ENCODE measurements at regions not wholly inside any gene's neighbourhood (a gene's known extent, or its start where the extent isn't known, plus 50 kb on each side); places are given as distances from the start of the nearest gene placed in this dataset.
"Not testable (repeated sequence)": the region's sequence is repeated elsewhere in the genome, so short reads cannot be mapped to it uniquely, and the experiment has no call there.

- Histone ChIP-seq H3K4me2 (no peak overlapping the region), H3K79me2 (no peaks in the 10 kb centered on the region), H3K27me3 (no peaks in the 10 kb centered on the region), H3K27ac (no peak overlapping the region), H2AFZ (no peak overlapping the region), H4K20me1 (ENCODE audit: insufficient read depth, poor library complexity, severe bottlenecking) (no peaks in the 10 kb centered on the region), H3K4me1 (ENCODE audit: insufficient read depth) (no peaks in the 10 kb centered on the region), H3K36me3 (replicated peaks; ENCODE audit: insufficient read depth, low read depth) (no peaks in the 10 kb centered on the region), H3K9me3 (ENCODE audit: low read depth) (no peaks in the 10 kb centered on the region), H3K9me2 (replicated peaks; ENCODE audit: insufficient read depth) (no peaks in the 10 kb centered on the region), H3K4me3 (no peak overlapping the region)
- TF ChIP-seq CTCF (IDR thresholded peaks at IDR 0.05; ENCODE audit: poor library complexity) (no peak), EZH2phosphoT487 (IDR thresholded peaks at IDR 0.05; ENCODE audit: low read depth, severe bottlenecking, unreplicated experiment) (no peak), EZH2 (IDR thresholded peaks at IDR 0.05; ENCODE audit: borderline replicate concordance) (no peak)
- WGBS (ENCODE audit: low lambda C conversion rate, missing lambda C conversion rate): 92% methylated on average over 5 of the region's 5 CpGs
- DNase-seq (ENCODE audit: low spot score): no peak
Observed at GRCh38 chr3:110989446-110989845, 82.2 kb upstream of the NECTIN3 start.

GRCh38 chr3:110995461-110996231, 76.0 kb upstream of the NECTIN3 start:
- H3K36me3 ChIP-seq (replicated peaks; ENCODE audit: insufficient read depth, low read depth): no peaks in the 10 kb centered on the region
- no peak overlapping the region for H3K27ac ChIP-seq
- 65% methylated on average over 2 of the region's 2 CpGs for WGBS (ENCODE audit: low lambda C conversion rate, missing lambda C conversion rate)
- no peak overlapping the region for H3K4me3 ChIP-seq
- no peaks in the 10 kb centered on the region for H3K4me1 ChIP-seq (ENCODE audit: insufficient read depth)
- TF ChIP-seq EZH2phosphoT487 (IDR thresholded peaks at IDR 0.05; ENCODE audit: low read depth, severe bottlenecking, unreplicated experiment) (no peak), CTCF (IDR thresholded peaks at IDR 0.05; ENCODE audit: poor library complexity) (no peak), EZH2 (IDR thresholded peaks at IDR 0.05; ENCODE audit: borderline replicate concordance) (no peak)
- no peak for DNase-seq (ENCODE audit: low spot score)
- H3K79me2 ChIP-seq: no peaks in the 10 kb centered on the region
- no peaks in the 10 kb centered on the region for H4K20me1 ChIP-seq (ENCODE audit: insufficient read depth, poor library complexity, severe bottlenecking)
- H2AFZ ChIP-seq: no peak overlapping the region
- H3K27me3 ChIP-seq: no peaks in the 10 kb centered on the region
- H3K9me2 ChIP-seq (replicated peaks; ENCODE audit: insufficient read depth): no peaks in the 10 kb centered on the region
- H3K4me2 ChIP-seq: no peak overlapping the region
- H3K9me3 ChIP-seq (ENCODE audit: low read depth): no peaks in the 10 kb centered on the region

GRCh38 chr3:110998766-110999165, 72.8 kb upstream of the NECTIN3 start:
- not testable (repeated sequence) for H3K4me1 ChIP-seq (ENCODE audit: insufficient read depth); H3K4me2 ChIP-seq; H3K27ac ChIP-seq; DNase-seq (ENCODE audit: low spot score); H2AFZ ChIP-seq; H3K9me3 ChIP-seq (ENCODE audit: low read depth); H3K79me2 ChIP-seq; H3K9me2 ChIP-seq (replicated peaks; ENCODE audit: insufficient read depth); H3K4me3 ChIP-seq; H4K20me1 ChIP-seq (ENCODE audit: insufficient read depth, poor library complexity, severe bottlenecking); H3K27me3 ChIP-seq; H3K36me3 ChIP-seq (replicated peaks; ENCODE audit: insufficient read depth, low read depth)
- 44% methylated on average over 2 of the region's 2 CpGs for WGBS (ENCODE audit: low lambda C conversion rate, missing lambda C conversion rate)

GRCh38 chr3:111006485-111006884, 65.1 kb upstream of the NECTIN3 start:
- H3K36me3 ChIP-seq (replicated peaks; ENCODE audit: insufficient read depth, low read depth); H3K27ac ChIP-seq; H3K4me3 ChIP-seq; H2AFZ ChIP-seq; H3K4me1 ChIP-seq (ENCODE audit: insufficient read depth); H3K27me3 ChIP-seq; H3K9me2 ChIP-seq (replicated peaks; ENCODE audit: insufficient read depth); H3K4me2 ChIP-seq; H3K79me2 ChIP-seq; DNase-seq (ENCODE audit: low spot score); H3K9me3 ChIP-seq (ENCODE audit: low read depth); H4K20me1 ChIP-seq (ENCODE audit: insufficient read depth, poor library complexity, severe bottlenecking): not testable (repeated sequence)
- WGBS (ENCODE audit: low lambda C conversion rate, missing lambda C conversion rate): 49% methylated on average over 3 of the region's 4 CpGs
